ENCODE measurements at regions not wholly inside any gene's neighbourhood (a gene's known extent, or its start where the extent isn't known, plus 50 kb on each side); places are given as distances from the start of the nearest gene placed in this dataset.

DNA sequence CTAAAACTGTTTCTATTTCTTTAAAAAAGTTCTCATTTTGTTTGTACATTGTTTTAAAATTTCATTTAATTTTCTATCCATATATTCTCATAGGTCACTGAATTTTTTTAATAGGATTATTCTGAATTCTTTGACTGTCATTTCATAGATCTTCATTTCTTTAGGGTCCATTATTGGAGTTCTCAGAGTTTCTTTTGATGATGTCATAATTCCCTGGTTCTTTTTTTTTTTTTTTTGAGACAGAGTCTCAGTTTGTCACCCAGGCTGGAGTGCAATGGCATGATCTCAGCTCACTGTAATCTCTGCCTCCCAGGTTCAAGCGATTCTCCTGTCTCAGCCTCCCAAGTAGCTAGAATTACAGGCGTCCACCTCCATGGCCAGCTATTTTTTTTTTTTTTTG, 89.9 kb downstream of the DMRT2 start:
- TF ChIP-seq, protein P1, sequence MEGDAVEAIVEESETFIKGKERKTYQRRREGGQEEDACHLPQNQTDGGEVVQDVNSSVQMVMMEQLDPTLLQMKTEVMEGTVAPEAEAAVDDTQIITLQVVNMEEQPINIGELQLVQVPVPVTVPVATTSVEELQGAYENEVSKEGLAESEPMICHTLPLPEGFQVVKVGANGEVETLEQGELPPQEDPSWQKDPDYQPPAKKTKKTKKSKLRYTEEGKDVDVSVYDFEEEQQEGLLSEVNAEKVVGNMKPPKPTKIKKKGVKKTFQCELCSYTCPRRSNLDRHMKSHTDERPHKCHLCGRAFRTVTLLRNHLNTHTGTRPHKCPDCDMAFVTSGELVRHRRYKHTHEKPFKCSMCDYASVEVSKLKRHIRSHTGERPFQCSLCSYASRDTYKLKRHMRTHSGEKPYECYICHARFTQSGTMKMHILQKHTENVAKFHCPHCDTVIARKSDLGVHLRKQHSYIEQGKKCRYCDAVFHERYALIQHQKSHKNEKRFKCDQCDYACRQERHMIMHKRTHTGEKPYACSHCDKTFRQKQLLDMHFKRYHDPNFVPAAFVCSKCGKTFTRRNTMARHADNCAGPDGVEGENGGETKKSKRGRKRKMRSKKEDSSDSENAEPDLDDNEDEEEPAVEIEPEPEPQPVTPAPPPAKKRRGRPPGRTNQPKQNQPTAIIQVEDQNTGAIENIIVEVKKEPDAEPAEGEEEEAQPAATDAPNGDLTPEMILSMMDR (IDR thresholded peaks at IDR 0.05) = no peak

DNA sequence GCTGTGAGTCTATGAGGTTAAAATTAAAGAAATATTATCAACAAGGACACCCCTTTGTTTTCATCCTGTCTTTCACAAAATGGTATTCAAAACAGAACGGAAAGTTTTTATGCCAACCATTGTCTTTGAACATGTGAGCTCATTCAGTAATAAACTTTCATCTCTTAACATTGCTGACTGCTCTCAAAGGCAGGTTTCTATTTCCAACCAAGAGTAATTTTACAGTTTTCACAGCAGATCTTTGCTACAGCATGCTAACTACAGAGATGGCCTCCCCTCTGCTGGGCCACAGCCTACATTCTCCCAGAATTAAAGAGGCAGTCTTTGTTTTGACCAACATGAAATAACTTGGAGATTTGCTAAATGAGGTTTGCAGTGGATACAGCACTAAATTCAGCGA, 101.5 kb downstream of the DMRT2 start:
- Histone ChIP-seq H3K27ac (no peak overlapping the region), H3K27me3 (no peaks in the 10 kb centered on the region)

More for the DNA sequence above, 89.9 kb downstream of the DMRT2 start:
- intact Hi-C loops (cut with DNase I; ENCODE audit: low total_unique reads) = no loop called here
- Histone ChIP-seq H3K4me3 (no peak overlapping the region), H3K4me1 (no peaks in the 10 kb centered on the region), H3K27ac (no peak overlapping the region), H3K9me3 (peaks cover 0 to 10% (median 0%) of the 10 kb centered on the region in 3 donors), H3K36me3 (no peaks in the 10 kb centered on the region), H3K27me3 (no peaks in the 10 kb centered on the region)
- no peak for DNase-seq

DNA sequence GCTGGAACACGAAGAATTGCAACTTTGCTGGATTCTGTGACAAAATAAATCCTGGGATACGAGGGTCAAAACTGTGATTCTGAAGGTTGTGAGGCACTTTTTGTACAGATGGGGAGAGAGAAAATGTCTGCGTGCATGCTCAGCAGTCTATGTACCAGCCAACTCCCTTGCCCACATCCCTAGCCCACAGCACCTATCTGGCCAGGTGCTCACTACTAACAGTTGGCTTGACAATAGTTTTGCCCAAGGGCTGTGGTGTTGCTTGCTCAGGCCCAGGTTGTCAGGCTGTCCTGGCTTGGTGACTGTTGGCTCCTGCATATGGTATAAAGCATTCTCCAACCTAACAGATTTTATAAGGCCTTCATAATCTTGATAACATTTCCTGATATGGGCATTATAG, 102.0 kb downstream of the DMRT2 start:
- H3K9me3 ChIP-seq = no peaks in the 10 kb centered on the region
- intact Hi-C loops (cut with DNase I; ENCODE audit: low total_unique reads) = no loop called here
- H3K27ac ChIP-seq = no peak overlapping the region
- no peaks in the 10 kb centered on the region for H3K27me3 ChIP-seq
- TF ChIP-seq, protein P1 (IDR thresholded peaks at IDR 0.05) = no peak
- H3K4me1 ChIP-seq = no peaks in the 10 kb centered on the region
- no peak overlapping the region for H3K4me3 ChIP-seq
- DNase-seq = no peak
- H3K36me3 ChIP-seq = no peaks in the 10 kb centered on the region

More for the DNA sequence above, 101.5 kb downstream of the DMRT2 start:
- Histone ChIP-seq H3K36me3 (no peaks in the 10 kb centered on the region), H3K9me3 (no peaks in the 10 kb centered on the region), H3K4me1 (no peaks in the 10 kb centered on the region), H3K4me3 (no peak overlapping the region)
- no peak for DNase-seq
- intact Hi-C loops (cut with DNase I; ENCODE audit: low total_unique reads) = no loop called here
- TF ChIP-seq, protein P1 (IDR thresholded peaks at IDR 0.05) = no peak

DNA sequence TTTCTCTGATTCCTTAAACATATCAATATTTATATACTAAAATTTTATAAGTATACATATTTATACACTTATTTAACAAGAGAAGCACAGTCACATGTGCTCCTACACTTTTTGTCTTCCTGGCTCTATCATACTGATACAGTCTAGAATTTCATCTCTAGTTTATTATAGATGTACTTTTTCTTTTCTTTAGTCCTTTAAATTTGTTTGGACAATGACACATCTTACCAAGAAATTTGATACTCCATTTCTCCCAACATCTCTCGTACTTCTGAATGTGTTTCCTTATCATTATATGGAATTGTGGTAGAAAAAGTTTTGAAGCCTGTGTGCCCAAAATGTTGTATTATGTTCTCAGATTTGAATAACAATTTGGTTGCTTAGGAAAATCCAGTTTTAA, 104.6 kb downstream of the DMRT2 start:
- Histone ChIP-seq H3K9me3 (no peaks in the 10 kb centered on the region), H3K4me1 (no peaks in the 10 kb centered on the region), H3K27ac (no peak overlapping the region), H3K27me3 (no peaks in the 10 kb centered on the region), H3K4me3 (no peak overlapping the region), H3K36me3 (no peaks in the 10 kb centered on the region)
- TF ChIP-seq, protein P1 (IDR thresholded peaks at IDR 0.05) = no peak
- no peak for DNase-seq
- intact Hi-C loops (cut with DNase I; ENCODE audit: low total_unique reads) = no loop called here

DNA sequence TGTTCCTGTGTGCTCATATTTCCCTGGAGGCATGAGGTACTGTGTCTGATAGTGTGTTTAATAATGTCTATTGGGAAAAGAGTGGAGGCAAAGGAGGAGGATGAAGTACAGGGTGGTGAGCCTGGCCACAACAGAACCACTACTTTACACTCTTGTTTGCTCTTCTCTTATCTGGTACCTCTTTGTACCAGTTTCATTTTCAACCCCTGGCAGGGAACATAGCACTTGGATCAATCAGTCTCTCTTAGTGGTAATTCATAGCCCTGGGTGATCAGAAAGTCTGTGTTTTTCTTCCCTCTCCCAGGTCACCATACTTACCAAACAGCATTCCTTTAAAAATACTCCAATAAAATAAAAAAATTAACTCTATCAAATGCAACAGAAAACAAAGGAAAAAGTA, 105.4 kb downstream of the DMRT2 start:
- Histone ChIP-seq H3K9me3 (no peaks in the 10 kb centered on the region), H3K27me3 (no peaks in the 10 kb centered on the region), H3K27ac (no peak overlapping the region), H3K36me3 (no peaks in the 10 kb centered on the region), H3K4me3 (no peak overlapping the region), H3K4me1 (no peaks in the 10 kb centered on the region)
- TF ChIP-seq, protein P1 (IDR thresholded peaks at IDR 0.05) = no peak
- DNase-seq = no peak
- intact Hi-C loops (cut with DNase I; ENCODE audit: low total_unique reads) = no loop called here
